GM19463 (cell line): ENCODE measurements at regions not wholly inside any gene's neighbourhood (a gene's known extent, or its start where the extent isn't known, plus 50 kb on each side); places are given as distances from the start of the nearest gene placed in this dataset.

Experiments used
- ATAC-seq: cut with Tn5 transposase; IDR thresholded peaks from one replicate; pipeline ENCODE4 v1.9.1; 2021; ENCODE audit warnings: mild to moderate bottlenecking, moderate library complexity; ENCODE audit not compliant: unreplicated experiment

DNA sequence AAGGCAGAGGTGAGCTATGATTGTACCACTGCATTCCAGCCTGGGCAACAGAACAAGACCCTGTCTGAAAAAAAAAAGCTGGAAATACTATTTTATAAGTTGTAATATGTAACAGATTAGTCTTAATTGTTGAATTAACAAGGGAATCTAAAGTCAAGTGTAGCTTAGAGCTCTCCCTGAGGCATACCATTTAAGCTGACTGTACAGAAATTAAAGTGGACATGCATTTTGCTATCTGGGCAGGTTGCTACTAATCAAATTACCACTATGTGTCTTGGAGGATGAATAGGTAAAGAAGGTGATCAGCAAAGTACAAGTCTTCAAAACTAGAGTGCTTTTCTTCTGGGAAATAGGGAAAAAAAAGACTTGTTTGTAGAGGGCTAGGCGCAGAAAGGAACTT, 205.3 kb upstream of the JADE1 start:
- no peak for ATAC-seq

DNA sequence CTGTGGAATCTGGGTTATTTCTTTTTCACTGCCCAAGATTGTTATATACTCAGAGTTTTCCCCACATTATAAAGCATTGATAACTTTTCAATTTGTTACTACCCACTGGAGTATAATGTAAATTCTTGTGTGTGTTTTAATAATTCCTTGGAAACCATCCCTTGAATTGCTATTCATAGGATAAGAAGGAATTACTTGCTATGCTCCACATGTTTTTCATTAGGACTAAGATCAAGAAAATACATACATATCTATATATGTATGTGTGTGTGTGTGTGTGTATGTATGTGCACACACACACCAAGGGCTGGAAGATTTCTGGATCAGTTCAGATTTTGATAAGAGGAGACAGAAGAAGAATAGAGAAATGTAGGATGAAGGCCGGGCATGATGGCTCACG, 206.4 kb upstream of the JADE1 start:
- ATAC-seq: no peak

DNA sequence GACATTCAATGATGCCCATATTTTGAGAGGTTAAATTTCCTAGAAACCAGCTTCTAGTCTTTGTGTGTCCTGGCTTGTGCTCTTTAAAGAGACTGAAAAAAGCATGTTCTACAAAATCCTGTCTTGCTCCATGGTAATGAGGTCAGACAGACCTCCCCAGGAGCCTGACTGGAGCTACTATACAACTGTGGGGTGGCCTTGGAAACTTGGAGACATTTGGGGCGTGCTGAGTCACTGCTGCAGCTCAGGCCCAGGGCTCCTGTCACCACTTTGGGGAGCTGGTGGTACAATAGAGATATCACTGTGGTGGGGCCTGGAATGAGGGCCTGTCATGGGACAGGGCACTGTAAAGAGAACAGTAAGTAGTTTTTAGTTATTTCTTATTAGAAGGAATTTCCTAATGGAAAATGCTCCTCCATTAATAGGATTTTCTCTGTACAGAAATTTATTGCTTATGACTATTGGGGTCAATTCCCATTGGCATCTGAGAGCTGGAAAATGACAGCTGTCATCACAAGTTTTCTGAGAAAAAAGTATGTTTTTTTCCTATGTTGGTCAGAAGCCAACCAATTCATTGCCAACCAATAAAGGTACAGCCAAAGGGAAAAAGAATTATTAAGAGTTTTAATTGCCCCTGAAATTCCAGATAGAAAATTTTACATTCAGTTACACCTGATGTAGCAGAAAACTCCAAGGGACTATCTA, 207.4 kb upstream of the JADE1 start:
- ATAC-seq: no peak

DNA sequence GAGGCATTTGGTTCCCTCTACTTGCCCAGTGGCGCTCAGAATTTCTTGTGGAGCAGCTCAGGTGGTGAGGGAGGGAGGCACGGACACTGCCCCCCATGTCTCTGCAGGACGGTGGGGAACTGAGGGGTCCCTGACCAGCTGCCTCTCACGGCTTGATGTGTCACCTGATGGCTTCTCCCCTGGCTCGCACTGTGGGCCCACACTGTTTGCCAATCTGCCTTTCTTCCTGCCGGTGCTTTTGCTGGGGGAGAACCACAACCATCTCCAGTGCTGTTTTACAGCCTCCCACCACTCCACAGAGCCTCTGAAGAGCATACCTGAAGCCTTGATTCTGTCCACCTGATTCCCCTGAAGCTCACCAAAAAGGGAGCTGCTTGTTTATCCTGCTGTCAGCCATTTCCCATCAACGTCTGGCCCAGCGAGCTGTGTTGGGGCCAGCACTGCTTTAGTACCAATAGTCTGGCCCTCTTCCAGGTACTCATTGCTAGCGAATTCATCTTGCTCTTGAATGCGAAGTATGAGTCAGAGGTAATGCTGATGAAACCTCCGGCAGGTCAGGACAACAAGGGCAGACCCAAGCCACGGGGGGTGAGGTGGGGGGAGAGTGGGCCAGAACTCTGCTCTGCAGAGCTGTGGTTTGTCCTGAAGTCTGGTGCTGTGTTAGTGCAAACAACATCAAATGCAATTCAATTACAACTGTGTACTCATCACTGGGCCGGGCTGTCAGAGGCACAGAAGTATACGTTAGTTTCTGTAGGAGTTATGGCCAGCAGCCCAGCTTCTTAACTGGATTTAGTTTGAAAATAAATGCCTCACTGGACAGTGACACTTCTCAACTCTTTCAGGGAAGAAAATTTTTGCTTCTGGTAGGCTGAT, 208.3 kb upstream of the JADE1 start:
- ATAC-seq: no peak

DNA sequence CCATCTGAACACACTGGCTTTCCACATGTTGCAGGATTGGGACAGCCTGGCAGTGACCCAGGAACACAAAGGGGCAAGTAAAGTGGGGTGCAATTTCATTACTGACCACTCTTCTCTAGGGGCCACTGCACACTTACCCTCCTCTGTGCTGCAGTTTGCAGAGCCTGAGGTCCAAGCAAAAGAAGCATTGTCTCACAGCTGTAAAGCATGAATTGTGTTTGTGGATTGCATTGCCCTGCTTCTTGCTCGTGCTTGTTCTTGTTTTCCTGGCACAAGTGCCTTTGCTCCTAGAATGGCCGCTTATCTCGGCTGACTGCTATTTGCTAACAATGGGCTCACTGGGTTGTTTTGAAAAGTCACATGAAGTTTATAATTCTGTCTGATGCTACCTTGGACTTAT, 209.1 kb upstream of the JADE1 start:
- no peak for ATAC-seq

DNA sequence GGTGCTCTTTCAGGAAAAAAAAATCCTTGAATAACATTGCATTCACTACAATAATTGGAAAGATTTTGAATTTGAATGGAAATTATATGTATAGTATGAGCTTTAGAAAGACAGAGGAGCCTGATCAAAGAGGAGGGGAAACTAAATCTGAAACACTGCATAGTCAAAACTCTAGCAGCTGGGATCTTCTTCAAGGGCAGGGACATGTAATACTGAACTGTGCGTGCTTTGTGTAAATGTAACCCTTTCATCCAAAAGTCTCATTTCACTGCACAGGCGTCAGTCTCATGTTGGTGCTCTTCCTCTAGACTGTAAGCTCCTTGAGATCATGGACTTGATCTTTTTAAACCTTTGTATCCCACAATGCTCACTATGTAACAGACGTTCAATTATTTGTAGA, 212.0 kb upstream of the JADE1 start:
- ATAC-seq: no peak

DNA sequence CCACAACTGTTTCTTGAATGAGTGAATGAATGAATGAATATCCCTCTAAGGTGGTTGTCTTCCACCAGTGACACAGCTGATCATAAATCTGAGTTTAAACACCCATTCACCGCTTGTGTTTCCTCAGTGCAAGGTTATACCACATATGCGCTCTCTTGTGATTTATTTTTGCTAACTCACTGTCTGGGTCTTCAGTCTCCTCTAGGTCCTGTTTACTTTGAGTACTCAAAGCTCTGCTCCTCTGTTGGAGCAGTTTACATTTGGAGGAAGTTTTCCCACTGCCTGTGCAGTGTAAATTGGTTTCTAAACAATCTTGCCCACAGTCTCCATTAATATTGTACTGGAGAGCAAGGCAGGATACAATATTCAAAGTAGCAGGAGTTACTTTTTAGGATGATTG, 212.6 kb upstream of the JADE1 start:
- no peak for ATAC-seq

DNA sequence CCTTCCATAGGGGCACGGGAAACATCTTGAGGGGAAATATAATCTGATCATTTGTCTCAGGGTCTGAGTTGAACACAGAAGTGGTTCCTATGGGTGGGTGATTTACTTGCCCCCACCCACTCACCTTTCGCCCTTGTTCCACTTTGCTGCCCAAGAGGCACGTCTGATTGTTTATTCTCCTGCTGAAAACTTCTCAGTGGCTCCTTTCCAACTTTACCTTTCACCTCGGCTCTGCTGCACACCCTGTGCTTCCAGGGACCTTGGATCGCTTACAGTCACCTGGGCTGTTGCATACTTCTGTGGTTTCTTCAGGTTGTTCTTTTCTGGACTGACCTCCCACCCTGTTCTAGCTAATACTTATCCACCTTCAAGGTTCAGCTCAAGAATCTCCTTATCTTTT, 213.4 kb upstream of the JADE1 start:
- ATAC-seq: no peak

DNA sequence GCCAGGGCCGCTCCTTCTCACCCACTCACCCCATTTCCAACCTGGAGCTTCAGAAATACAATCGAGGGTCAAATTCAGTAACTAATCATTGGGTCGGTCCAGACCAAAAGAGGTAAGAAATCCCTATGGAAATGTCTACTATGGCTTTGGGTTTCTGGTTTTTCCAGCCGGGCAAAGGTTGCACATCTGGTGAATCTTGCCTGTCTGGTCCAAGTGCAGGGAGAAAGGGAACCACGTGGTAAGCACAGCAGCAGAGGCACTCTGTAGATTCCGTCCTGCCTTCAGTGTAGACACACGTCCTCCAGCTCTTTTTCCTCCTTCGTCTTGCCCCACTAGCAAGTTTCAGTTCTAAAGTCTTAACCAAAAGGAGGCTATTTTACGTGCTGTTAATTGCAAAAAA, 218.0 kb upstream of the JADE1 start:
- no peak for ATAC-seq

DNA sequence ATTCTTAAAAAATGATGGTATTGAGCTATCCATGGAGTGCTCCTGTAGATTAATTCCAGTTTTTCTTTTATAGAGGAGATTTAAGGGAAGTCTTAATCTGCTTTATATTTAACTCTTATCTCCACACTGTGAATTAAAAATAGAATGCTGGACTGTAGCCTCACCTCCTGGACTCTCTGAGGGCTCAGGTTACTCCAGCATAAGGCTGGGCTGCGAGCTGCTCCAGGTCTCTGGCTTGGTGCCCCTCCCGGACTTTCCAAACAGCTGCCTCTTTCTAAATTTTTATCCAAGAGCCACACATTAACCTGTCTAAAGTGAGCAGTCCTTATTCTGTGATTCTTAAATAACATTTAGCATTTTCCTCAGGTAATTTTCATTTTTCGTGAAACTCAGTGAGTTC, 218.7 kb upstream of the JADE1 start:
- no peak for ATAC-seq

DNA sequence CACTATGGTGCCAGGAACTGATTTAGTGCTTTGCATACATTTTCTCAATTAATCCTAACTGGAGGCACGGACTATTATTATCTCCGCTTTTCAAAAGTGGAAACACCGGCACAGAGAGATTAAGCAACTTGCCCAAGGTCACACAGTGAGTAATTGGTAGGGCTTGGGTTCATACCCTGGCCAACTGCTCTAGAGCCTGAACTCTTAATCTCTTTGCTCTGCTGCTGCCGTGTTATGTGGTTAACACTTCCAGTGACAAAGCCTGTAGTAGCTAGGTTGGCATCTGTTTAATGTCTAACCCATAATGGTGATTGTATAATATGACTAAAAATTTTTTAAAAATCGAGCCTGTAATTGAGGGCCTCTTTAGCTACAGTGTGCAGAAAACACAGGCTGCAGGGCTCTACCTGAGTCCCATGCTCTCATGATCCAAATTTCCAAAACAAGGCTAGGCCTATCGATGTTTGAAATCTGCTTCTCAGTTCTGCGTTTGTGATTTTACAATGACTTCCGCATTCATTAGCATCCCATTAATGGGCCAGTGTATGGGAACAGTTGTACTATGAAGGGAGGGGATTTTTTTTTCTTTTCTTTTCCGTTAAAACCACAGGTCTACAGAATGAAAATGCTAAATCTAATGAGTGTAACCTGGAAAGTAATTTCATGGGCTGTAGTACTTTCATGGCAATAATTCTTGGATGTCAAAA, 219.3 kb upstream of the JADE1 start:
- ATAC-seq: no peak

DNA sequence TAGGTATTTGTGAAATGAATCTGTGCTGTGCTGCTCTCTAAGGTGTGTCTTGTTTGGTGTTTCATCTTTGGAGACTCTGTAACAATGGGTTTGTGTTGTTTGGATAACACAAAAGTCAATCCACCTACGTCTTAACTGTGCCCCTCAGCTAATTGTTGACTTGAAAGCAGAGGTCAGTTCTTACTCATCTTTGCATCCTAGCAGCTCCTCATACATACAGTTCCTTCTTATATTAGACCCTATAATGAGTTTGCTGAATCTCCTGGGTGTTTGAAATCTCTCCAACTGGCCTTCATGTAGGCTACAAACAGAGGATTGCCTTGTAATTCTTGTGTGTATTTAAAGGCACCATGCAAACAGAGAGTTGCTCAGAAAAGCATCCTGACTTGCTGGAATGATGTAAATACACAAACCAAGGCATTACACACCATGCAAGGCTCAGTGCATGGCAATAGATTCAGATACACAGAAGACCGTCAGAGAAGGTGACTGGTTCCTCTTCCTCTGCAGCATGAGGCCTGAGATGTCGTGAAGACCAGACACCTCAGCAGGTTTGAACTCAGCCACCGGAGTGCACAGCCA, 220.0 kb upstream of the JADE1 start:
- no peak for ATAC-seq

DNA sequence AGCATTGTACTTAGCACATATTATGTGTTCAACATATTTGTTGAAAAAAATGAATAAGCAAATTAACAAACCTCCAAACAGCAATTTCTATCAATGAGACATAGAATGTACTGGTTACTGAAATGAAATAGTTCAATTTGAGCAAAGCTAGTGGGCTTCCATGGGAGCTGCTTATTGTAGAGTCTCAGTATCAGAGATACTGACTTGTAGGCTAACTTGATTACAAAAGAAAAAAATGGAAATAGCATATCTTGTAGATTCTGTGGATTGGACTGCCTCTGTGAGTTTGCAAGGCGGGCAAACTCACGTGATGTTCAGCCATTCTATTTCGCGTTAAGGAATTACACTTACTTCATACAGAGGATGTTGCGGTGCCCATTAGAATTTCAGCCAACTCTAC, 222.1 kb upstream of the JADE1 start:
- no peak for ATAC-seq

DNA sequence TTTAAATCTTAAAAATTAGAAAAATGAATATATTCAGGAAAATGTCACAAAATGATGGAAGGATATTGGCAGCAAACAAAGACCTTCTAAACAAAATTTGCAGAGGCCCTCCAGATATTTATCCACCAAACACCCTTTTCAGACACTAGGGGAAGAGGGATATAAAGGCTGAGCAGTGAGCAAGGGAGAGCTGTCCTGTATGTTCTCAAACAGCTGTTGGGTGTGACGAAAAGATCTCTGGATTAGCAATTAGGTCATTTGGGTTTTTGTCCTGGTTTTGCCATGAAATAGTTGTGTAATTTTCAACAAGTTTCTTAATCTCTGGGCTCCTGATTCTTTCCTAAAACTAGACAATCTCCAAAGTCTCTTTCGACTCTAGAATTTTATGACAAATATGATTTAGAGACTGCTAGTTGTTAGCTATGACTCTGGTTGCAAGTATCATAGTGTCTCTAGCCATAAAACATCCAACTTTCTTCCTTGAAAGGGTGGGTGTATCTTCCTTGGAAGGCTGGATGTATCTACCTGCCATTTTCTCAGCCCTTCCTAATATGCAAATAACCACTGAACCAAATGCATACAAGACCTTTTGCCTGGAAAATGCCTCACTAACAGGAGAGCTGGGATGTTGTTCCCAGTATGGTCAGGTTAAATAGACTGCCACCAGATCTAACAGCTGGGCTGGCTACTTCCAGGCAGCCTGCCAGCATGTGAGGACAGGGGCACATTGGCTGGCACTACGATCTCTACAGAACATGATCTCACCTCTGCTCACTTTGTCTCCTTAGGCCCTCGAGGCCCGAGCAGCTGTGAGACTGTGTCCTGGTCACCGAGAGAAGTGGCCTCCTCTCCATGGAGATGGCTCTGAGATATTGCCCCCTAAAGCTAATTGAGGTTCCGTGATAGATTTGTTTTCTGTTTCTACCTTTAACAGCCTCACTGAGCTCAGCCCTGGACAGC, 225.5 kb upstream of the JADE1 start:
- ATAC-seq: no peak

DNA sequence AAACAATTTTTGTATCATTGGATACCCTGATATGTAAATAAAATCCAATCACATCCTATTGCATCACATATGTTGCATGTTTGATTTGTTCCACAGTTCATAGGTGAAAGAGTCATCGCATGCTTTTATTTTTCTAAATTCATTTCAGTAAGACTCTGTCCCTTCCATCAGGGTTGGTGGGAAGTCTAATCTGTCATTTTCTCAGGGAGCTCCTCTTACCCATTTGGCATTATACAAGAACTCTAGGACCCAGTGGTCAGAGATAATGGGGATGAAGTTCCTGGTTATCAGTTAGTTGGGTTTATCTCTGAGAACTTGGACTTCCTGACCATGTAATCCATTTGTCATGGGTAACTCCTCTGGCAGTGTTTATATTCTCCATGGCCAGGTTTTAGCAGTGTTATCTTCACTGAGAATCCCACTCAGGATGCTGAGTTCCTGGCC, 227.1 kb upstream of the JADE1 start:
- no peak for ATAC-seq

DNA sequence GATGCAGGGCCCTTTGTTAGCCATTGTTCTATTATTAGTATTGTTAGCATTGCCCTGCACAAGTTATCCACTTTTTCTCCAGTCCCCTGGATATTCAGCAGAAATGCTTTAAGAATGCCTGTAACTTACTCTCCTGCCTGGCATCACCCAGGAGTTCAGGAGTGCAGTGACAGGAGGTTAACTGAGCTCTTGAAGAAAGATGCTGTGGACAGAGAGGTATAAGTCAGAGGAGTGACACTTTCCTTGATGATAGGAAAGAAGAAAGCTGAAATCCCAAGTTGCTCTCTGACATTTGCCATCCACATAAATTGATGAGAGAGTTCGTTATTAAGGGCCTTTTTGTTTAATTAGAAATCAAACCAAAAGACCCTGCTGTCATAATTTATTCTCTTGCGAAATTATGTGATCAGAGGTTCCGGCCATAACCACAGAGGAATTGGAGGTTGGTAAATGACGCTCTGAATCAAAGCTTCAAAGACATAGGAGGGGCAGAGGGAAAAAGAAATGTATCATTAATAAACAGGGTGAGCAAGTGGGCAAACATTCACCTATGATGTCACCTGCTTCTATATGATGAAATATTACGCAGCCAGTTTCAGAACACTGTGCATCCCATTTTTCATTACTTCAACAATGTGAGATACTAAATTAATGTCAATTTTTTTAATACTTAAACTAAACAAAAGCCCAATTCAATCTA, 230.2 kb upstream of the JADE1 start:
- ATAC-seq: no peak

DNA sequence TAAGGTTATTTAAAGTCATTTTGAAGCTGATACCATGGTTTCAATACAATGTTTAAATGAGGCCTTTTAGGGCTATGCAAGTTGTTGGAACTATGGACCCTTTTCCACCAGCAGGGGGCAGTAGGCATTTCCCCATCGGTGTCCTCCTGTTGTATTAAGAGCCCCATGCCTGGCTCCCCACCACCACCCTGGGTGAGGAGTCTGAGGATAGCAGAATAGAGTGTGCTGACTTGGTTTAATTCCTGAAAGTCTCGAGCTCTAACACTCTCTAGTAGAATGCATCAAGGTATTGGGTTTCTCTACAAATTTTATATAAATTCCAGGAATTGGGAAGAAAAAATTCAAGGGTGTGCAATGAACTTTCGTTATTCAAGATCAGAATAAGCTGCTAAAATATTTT, 234.8 kb upstream of the JADE1 start:
- peak; percentile 80 for ATAC-seq

DNA sequence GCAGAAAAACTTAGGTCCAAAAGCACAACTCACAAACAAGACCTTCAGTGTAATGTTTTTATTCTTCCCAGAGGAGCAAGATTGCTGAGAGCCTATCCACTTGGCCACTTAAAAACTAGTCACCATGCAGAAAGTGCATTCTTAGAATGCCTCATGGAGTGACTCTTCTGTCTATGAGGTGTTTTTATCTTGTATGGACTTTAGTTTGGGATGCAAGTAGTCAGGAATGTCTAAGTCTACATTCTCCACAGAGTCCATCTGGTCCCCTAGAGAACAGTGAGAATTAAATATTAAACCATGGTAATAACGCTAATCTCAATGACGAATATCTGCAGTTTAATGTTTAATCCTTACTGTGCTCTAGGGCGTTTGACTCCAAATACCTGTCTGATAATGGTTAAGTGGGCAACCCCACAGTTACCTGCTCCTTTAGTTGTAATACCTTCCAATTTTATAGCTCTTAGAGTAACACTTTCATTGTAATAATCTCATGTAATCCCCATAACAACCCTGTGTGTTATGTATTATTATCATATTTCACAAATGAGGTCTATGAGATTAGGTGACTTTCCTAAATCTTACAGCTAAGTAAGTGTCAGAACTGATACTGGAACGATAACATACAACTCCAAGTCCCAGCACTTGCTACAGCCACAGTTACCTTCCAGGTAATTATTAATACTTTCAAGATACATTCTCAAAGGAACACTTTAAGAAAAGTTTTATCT, 235.6 kb upstream of the JADE1 start:
- ATAC-seq: no peak

DNA sequence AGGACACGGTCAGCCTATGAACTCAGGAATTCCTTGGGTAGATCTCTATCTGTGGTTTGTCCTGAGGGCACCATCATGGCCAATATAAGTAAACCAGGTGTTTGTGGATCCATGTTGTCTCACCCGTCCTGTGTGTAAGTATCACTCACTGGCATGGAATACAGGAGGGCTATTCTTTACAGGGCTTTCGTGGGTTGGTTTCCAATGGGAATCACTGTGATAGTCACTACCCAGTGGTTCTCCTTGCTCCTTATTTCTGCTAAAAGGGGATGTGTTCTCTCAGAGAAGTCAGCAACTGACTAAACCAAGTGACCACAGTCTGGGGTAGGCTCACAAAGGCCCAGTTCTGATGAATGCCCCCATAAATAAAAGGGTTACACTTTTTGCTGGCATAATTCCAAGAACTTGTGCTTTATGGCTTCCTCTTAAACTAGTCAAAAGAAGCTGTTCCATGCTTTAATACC, 236.7 kb upstream of the JADE1 start:
- ATAC-seq: no peak
